KBM-7 (cell line): ENCODE measurements at regions not wholly inside any gene's neighbourhood (a gene's known extent, or its start where the extent isn't known, plus 50 kb on each side); places are given as distances from the start of the nearest gene placed in this dataset.

Source experiments
- DNase-seq: peaks from one replicate; pipeline ENCODE4 v3.0.0-alpha.2; 2015
- in situ Hi-C: fragments of 300-500 bp; cut with MboI; formaldehyde crosslinking; loops from 2 replicates; pipeline ENCODE4 v1.14.3; 2020; ENCODE audit warnings: low sequenced_read_pairs, low pct_unique_long_range_greater_than_20kb, mixed read lengths

GRCh38 chr4:137015426-137016409, 516.6 kb downstream of the PCDH18 start:
- in situ Hi-C loops, result no loop called here
- DNase-seq, result no peak

- in situ Hi-C loops, result no loop called here
- no peak for DNase-seq
Measured at GRCh38 chr4:137000432-137000831, 531.9 kb downstream of the PCDH18 start.

- DNase-seq, result no peak
- in situ Hi-C loops, result no loop called here
Measured at GRCh38 chr4:136992032-136992431, 540.3 kb downstream of the PCDH18 start.

- DNase-seq, result no peak
- in situ Hi-C loops, result no loop called here
Measured at GRCh38 chr4:136985683-136986082, 546.6 kb downstream of the PCDH18 start.

- in situ Hi-C loops, result no loop called here
- no peak for DNase-seq
Measured at GRCh38 chr4:136967069-136967468, 565.2 kb downstream of the PCDH18 start.

- in situ Hi-C loops, result no loop called here
- DNase-seq, result no peak
Measured at GRCh38 chr4:136965478-136965877, 566.8 kb downstream of the PCDH18 start.

GRCh38 chr4:136962868-136963267, 569.4 kb downstream of the PCDH18 start:
- DNase-seq, result no peak
- in situ Hi-C loops, result no loop called here

- in situ Hi-C loops, result no loop called here
- no peak for DNase-seq
Measured at GRCh38 chr4:136946307-136946907, 585.9 kb downstream of the PCDH18 start.

GRCh38 chr4:136939781-136940180, 592.5 kb downstream of the PCDH18 start:
- no peak for DNase-seq

GRCh38 chr4:136935871-136936270, 596.4 kb downstream of the PCDH18 start:
- in situ Hi-C loops, result no loop called here
- no peak for DNase-seq

More at GRCh38 chr4:136939781-136940180, 592.5 kb downstream of the PCDH18 start:
- in situ Hi-C loops, result no loop called here

- no peak for DNase-seq
- in situ Hi-C loops, result no loop called here
Measured at GRCh38 chr4:136935305-136935704, 597.0 kb downstream of the PCDH18 start.

- no peak for DNase-seq
- in situ Hi-C loops, result no loop called here
Measured at GRCh38 chr4:136934601-136935000, 597.7 kb downstream of the PCDH18 start.

- DNase-seq, result no peak
- in situ Hi-C loops, result no loop called here
Measured at GRCh38 chr4:136931781-136932180, 600.5 kb downstream of the PCDH18 start.

- DNase-seq, result no peak
- in situ Hi-C loops, result no loop called here
Measured at GRCh38 chr4:136928957-136929411, 603.3 kb downstream of the PCDH18 start.

GRCh38 chr4:136927172-136927571, 605.1 kb downstream of the PCDH18 start:
- in situ Hi-C loops, result no loop called here
- no peak for DNase-seq

- in situ Hi-C loops, result no loop called here
Measured at GRCh38 chr4:136925203-136925602, 607.1 kb downstream of the PCDH18 start.

GRCh38 chr4:136922066-136922465, 610.2 kb downstream of the PCDH18 start:
- in situ Hi-C loops, result no loop called here
- DNase-seq, result no peak

More at GRCh38 chr4:136925203-136925602, 607.1 kb downstream of the PCDH18 start:
- no peak for DNase-seq

GRCh38 chr4:136920092-136920881, 612.0 kb downstream of the PCDH18 start:
- in situ Hi-C loops, result no loop called here
- no peak for DNase-seq

- in situ Hi-C loops, result no loop called here
- DNase-seq, result no peak
Measured at GRCh38 chr4:136918772-136919171, 613.5 kb downstream of the PCDH18 start.
